HG02885 (cell line): ENCODE measurements at regions not wholly inside any gene's neighbourhood (a gene's known extent, or its start where the extent isn't known, plus 50 kb on each side); places are given as distances from the start of the nearest gene placed in this dataset.
"Not testable (repeated sequence)": the region's sequence is repeated elsewhere in the genome, so short reads cannot be mapped to it uniquely, and the experiment has no call there.

Source experiments
- ATAC-seq: cut with Tn5 transposase; IDR thresholded peaks from one replicate; pipeline ENCODE4 v1.9.1; 2021; ENCODE audit warnings: mild to moderate bottlenecking; ENCODE audit not compliant: unreplicated experiment, poor library complexity

DNA sequence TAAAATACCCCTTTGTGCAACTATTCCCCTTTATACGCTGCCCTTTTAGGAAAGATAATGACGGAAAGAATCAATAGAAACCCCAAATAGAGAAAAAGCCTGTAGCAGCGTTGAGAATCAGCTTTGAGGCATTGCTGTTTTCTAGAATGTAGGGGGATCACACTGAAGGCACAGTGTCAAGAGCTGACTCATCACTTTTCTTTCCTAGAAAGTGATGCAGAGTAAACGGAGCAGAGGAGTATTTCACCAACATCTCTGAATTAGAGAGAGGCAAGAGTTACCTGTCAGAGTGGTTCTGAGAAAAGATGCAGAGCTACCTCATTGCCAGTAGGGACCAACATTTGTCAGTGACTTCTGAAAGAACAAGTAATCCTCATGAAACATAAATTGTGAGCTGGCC is 269.8 kb upstream of the TMC3 start:
- no peak for ATAC-seq

DNA sequence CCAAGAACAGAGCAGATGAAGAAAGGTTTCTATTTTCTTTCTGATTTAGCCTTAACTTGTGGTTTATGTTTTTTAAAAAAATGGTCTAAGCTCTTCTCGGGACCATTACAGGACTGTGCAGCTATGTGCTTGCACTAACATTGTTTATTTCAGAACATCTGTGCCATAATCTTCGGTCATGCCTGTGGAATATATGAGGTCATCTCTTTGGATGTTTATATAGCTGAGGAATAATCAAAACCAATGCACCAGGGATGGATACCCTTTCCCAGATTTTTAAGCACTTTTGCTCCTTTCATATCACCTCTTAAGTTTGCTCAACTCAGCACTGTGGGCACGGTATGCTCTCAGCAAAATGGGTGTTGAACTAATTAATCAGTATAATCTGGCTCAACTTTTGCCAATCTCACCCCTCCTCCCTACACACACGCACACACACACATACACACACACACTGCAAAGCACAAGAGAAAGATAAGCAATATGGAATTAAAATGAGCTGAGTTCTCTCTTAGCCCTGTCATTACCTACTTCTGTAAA is 268.5 kb upstream of the TMC3 start:
- no peak for ATAC-seq

DNA sequence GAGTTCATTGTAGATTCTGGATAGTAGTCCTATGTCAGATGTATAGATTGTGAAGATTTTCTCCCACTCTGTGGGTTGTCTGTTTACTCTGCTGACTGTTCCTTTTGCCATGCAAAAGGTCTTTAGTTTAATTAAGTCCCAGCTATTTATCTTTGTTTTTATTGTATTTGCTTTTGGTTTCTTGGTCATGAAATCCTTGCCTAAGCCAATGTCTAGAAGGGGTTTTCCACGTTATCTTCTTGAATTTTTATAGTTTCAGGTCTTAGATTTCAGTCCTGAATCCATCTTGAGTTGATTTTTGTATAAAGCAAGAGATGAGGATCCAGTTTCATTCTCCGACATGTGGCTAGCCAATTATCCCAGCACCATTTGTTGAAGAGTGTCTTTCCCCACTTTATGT is 262.1 kb upstream of the TMC3 start:
- not testable (repeated sequence) for ATAC-seq

DNA sequence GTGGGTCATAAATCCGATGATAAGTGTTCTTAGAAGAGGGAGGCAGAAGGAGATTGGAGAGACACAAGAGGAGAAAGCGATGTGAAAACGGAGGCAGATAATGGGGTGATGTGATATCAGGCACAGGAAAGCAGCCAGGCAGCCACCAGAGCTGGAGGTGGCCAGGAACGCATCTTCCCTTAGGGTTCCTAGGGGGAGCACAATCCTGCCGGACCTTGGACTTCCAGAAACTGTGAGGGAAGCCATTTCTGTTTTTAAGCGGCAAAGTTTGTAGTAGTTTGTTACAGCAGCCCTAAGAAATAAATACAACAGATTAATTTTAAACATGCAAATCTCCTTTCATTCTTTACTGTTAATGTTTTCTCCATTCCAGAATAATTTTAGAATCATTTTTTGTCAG is 259.9 kb upstream of the TMC3 start:
- ATAC-seq, result no peak

DNA sequence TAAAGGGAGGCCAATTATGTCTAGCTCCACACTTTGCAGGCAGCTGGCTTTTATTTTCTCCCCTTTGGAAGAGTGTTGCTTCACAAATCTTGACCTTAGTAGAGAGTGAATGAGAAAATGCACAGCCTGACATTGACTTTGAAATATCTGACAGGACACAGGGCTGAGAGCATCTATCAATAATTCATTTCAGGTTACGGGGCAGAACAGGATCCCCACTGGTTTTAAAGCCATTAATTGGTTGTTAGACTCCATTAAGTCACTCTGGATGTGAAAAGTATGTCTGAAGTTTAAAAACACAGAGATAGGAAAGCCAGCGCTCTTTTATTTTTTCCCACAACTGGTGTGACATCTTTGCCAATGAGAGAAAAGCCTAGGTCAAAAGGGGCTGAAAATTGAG is 251.9 kb upstream of the TMC3 start:
- ATAC-seq, result no peak

DNA sequence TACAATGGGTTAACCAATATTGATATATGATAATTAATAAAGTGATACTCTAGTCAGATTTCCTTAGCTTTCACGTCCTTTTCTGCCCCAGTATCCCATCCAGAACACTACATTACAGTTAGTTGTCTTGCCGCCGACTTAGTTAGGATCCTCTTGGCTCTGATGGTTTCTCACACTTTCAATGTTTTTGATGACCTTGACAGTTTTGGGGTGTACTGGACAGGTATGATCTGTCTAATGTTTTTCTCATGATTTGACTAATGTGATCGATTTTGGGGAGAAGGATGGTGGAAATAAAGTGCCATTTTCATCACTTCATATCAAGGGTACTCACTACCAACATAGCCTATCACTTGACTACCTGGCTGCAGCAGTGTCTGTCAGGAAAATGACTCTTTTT is 245.0 kb upstream of the TMC3 start:
- no peak for ATAC-seq

DNA sequence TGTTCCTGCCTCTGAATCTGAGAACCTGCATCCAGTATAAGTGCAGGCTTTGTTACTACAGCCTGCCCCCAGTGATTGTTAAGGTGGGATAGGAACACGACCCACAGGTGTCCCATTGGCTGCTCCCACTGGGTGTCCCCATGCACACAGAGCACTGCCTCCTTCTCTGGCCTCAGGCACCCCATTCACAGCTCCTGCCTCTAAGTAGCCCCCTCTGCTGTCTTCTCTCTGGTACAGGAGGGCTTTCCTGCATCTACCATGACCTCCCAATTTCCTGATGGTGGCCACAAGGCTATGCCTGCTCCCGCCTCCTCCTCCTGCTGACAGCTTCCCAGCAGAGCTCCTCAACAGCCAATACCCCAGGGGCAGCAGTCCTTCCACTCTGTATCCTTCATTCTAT is 238.6 kb upstream of the TMC3 start:
- no peak for ATAC-seq

DNA sequence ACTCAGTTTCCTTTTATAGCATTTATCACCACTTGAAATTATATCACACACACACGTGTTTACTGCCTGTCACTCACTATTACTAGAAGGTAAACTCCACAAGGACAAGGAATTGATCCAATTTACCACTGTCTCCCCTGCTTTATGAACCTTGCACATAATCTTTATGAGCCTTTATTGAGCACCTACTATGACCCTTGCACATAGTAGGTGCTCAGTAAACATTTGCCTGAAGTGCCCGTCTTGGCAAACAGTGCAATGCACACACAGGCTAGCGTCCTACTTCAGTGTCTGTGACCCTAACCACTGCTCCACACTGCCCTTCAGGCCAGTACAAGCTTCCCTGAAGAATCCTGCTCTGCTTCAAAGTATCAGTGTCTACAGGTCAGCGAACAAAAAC is 237.7 kb upstream of the TMC3 start:
- ATAC-seq, result no peak

DNA sequence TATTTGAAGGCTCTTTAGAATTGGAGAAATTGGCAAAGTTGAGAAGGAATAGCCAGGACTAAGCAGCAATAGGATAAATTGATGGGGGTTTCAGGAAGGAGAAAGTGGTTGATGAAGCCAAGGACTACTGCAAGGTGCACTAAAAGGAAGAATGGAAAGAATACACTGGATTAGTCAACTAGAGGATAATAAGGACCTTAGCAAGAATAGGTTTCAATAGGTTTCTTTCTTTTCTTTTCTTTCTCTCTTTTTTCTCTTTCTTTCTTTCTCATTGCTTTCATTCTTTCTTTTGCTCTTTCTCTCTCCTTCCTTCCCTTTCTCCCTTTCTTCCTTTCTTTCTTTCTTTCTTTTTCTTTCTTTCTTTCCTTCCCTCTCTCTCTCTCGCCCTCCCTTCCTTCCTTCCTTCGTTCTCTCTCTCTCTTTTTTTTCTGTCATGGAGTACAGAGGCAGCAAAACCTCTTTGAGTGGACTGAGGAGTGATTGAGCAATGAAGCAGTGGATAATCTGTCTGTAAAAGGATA is 234.4 kb upstream of the TMC3 start:
- no peak for ATAC-seq

DNA sequence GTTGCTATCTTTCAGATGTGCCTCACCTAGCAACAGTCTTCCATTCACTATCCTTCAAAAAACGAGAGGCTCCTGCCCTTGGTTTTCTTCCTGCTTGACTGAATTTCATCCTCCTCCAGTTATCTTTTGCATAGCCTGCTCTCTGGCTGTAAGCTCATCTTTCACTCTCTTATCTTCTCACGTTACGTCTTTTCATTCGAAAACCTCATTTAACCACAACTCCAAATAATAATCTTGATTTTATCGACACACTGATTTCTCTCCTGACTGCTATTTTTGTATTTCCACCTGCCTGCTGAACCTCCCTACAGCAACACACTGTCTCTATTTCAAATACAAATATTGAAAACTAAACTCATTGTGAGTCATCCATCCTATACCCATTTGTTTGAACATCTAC is 230.7 kb upstream of the TMC3 start:
- no peak for ATAC-seq

DNA sequence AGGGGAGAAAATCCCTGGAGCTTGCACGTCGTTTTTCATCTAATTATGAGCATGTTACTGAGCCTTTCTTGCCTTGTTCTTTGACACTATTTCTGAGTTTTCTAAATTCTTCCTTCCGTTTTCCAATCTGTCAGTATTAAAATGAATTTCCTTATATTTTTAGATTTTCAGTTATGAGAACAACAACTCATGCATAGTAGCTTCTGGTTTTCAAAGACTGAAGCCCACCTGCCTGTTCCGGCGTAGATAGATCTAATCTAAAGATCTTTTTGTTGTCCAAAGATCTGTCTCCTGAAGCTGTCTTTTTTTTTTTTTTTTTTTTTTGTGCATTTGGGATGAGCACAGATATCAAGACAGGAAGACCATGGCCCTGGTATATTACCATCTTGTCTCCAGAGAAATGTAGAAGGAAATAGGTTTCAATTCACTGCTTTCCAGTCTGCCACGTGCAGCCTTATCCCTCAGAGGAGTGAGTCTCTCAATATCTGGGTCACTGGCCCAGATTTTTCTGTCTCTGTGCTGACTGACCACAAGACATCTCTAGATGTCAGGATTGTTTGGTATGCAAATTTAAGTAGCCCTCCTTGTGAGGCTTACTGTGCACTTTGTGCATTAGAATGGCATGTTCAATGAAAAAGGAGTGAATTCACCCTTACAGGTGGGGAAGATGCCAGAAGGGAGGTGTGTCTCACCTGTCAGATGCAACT is 222.3 kb upstream of the TMC3 start:
- ATAC-seq, result no peak

DNA sequence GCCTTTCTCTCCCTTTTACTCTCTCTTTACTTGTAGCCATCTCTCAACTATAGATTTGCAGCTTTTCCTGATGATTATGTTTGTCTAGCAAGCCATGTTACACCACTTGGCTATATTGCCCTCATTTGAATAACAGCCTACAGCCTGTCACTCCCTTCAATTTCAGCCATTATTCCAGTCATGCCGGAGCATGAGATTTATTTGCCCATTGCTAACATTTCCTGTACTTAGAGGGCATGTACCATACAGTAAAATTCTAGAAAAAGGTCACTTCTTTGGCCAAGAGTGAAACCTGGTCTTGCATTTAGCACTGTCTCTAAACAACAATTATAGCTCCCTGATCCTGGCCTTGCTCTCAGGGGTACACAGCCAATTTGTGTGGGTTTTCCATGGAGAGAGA is 221.7 kb upstream of the TMC3 start:
- no peak for ATAC-seq

DNA sequence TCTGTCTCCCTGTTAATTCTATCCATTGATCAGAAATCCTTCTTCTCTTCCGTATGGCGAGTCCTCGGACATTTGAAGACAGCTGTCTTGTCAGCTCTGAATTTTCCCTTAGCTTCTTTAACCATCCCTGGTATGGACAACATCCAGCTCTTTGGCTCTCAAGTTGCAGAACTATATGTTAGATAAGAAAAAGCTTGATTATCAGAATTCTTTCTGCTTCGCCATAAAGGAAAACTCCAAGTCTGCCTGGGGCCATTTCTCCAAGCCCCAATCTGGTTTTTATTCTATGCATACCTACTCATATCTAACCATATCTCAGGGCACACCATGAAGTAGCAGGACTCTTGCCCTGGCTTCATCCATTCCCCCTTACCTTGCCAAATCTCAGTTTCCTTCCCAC is 215.7 kb upstream of the TMC3 start:
- ATAC-seq, result no peak

DNA sequence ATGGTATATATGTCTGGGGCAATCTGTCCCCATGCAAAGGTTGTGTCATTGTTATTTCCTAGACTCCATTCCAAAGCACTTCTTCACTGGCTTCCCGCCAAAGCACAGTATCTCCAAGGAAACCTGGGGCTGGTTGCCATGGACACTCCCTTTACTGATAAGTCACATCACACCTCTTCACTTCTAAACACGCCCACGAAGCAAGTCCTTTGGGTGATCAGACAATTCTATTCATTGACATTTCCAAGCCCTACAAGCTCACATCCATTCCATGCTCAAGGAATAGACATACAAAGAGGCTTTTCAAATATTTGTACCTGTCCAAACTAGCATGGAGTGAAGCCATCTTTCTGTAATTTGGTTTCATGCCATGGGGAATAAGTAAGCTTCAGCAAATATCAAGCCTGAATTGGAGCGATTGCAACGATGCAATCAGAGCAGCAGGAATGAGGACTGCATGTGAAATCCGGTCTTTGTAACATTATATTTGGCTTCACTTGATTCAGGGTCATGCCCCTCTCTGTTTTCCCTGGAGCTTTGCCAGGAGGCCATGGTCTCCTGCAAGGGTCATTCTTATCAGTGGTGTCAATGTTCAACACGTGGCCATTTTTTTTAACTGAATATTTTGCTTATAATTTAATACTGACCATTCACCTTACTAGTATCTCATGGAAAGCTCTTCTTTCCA is 201.6 kb upstream of the TMC3 start:
- ATAC-seq, result no peak

DNA sequence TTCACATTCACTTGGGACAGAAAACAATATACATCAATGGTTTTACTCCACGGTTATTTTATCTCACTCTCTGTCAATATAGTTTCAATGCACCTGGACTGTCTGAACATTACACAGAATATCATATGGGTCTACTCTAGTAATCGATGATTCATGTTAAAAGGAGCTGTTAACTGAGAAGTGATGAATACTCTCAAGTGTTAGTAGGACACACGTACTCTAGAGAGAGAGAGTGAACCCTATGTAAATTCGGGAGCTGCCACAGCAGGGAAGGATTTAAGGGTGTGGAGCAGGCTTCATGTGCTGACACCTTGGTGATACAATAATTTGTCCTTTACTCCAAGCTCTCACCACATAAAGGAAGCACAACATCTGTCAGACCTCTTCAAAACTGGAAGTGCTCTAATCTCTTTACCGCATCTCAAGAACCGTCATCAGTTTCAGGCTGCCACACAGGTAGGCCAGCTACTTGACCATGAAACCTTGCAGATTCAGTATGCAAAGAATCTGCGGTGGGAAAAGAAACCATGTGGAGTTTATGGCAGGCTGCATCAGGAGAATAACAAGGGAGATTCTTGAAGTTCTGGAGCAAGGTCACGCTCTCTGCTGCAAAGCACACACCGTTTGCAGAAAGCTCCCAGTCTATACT is 199.2 kb upstream of the TMC3 start:
- ATAC-seq, result no peak

DNA sequence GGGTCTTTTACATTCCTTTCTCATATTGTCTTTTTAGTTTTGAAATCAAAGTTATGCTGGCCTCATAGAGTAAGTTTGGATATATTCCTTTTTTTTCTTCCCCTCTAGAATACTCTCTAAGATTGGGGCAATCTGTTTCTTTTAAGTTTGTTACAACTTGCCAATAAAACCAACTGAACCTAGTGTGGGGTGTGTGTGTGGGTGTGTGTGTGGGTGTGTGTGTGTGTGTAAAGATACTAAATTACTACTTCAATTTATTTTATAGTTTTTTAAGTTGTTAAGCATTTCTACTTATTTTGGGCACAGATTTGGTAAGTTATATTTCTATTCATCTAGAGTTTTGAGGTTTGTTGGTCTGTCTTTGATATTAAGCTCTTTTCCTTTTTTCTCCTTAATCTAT is 198.2 kb upstream of the TMC3 start:
- no peak for ATAC-seq

DNA sequence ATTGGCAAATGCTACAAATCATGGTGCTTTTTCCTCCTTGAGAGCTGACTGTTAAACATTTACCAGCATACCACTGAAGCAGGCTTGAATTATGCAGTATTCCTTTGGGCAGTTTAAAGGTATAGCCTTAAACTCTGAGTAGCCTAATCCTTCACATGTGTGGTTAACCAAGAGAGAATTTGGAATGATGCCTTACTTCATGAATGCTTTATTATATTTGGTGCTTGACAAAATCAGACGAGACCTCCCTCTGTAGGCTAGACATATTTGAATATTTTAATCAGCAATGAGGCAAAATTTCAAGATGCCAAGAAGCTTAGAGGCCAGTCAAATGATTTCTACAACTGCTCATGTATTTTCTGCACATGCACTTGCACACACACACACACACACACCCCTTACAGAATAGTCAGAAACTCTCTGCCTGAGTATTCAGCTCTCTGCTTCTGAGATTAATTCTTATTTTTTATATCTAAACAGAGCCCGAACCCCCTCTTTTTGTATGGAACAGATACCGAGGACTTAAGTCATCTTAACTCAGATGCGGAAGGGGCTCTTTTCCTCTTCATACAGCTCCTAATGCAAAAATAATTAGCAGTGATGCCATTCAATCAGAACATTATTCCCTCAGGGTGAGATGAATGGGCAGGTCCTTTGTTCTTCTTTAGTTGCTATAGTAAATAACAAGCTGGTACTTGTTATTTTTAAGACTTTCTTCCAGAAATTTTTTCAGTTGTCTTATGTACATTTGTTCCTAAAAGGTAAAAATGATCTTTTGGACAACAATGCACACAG is 195.5 kb upstream of the TMC3 start:
- no peak for ATAC-seq

DNA sequence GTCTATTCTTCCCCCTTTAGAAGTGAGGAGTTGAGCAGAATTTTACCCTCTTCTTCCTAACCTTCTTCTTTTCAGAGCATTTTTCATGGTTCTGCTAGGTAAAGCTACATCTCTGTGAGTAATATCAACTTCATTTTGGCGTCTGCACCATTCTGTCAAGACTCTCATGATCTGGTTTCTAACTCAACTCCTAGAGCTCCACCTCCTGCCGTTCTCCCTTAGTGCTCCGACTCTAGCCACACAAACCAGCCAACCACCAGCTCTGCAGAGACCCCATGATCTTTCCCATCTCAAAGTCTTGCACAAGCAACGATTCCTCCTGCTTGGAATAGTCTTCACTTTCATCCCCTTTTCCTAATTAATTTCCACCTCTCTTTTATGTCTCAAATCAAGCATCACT is 193.9 kb upstream of the TMC3 start:
- no peak for ATAC-seq

DNA sequence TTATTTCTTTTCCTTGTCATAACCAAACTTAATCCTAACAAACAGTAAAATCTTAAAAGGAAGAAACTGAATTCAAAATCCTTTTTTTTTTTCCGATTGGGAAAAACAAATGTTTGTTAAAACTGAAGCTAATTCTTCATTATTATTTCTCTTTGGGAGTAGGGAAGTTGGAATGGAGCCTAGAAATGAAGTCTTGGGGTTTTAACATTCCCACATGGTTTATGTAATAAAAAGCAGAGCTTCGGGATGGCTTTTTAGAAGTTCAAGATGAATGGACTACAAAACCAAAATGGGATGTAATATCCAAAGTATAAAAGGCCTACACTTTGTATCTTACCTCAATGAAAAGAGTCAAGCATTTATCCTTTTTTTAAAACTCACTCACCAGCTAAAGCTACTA is 189.0 kb upstream of the TMC3 start:
- ATAC-seq, result no peak

DNA sequence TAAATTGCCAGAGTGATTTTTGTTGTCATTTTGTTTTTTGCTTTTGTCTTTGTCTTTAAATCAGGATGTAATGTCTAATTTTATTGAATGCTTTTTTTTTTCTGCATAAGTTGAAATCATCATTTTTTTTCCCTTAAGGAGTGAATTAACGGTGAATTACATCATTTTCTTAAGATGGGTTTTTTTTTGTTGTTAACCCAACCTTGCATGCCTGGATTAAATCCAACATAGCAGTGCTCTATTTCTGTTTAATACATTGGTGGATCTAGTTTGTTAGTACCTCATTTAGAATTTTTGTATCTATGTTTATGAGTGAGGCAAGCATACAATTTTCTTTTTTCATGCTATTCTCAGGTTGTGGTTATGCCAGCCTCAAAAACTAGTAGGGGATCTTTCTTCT is 186.4 kb upstream of the TMC3 start:
- ATAC-seq, result no peak

DNA sequence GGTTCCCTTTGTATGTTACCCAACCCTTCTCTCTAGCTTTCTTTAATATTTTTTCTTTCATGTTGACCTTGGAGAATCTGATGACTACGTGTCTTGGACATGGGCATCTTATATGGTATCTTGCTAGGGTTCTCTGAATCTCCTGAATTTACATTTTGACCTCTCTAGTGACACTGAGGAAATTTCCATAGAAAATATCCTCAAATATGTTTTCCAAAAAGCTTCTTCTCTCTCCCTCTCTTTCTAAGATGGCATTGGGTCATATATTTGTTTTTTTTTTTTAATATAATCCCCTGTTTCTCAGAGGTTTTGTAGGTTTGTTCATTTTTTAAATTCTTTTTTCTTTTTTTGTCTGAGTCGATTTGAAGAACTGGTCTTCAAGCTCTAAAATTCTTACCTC is 184.0 kb upstream of the TMC3 start:
- ATAC-seq, result no peak
